Transverse colon (tissue), 3 donors: ENCODE measurements at regions not wholly inside any gene's neighbourhood (a gene's known extent, or its start where the extent isn't known, plus 50 kb on each side); places are given as distances from the start of the nearest gene placed in this dataset.

Source experiments
- EP300 ChIP-seq: sonication (generic); formaldehyde crosslinking; IDR thresholded peaks from one replicate; pipeline ENCODE4 v1.6.1; 2017; ENCODE audit warnings: antibody characterized with exemption, low read depth
- POLR2A ChIP-seq: fragments of 450-650 bp; IDR thresholded peaks from one replicate; pipeline ENCODE4 v1.6.1; 2016; ENCODE audit warnings: antibody characterized with exemption, mild to moderate bottlenecking, moderate library complexity
- TF ChIP-seq, protein P1 (sequence below), 5 experiments: fragments of 200-600 bp in 3 of 5; fragments of 450-650 bp in 2 of 5; sonication (generic) in 3 of 5; IDR thresholded peaks; 1 replicate in 2 of 5; 2 replicates in 3 of 5; pipeline ENCODE4 v1.5.1; 2016 to 2017; ENCODE audit warnings: antibody characterized with exemption in 5 of 5, inconsistent platforms in 3 of 5, mild to moderate bottlenecking in 2 of 5, moderate library complexity in 1 of 5

DNA sequence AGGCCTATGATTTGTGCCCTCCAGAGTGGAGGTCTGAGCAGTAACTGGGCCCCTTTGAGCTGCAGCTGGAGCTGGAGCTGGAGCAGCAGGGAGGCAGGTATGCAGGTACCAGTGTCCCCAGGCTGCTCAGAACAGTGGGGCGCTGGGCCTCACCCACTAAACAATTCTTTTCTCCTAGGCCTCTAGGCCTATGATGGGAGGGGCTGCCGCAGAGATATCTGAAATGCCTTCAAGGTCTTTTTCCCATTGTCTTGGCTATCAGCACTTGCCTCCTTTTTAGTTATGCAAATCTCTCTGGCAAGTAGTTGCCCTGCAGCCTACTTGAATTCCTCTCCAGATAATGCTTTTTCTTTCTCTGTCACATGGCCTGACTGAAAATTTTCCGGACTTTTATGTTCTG lies 79.7 kb upstream of the OTUD4 start:
- TF ChIP-seq POLR2A (no peak), EP300 (no peak)
- TF ChIP-seq, protein P1, sequence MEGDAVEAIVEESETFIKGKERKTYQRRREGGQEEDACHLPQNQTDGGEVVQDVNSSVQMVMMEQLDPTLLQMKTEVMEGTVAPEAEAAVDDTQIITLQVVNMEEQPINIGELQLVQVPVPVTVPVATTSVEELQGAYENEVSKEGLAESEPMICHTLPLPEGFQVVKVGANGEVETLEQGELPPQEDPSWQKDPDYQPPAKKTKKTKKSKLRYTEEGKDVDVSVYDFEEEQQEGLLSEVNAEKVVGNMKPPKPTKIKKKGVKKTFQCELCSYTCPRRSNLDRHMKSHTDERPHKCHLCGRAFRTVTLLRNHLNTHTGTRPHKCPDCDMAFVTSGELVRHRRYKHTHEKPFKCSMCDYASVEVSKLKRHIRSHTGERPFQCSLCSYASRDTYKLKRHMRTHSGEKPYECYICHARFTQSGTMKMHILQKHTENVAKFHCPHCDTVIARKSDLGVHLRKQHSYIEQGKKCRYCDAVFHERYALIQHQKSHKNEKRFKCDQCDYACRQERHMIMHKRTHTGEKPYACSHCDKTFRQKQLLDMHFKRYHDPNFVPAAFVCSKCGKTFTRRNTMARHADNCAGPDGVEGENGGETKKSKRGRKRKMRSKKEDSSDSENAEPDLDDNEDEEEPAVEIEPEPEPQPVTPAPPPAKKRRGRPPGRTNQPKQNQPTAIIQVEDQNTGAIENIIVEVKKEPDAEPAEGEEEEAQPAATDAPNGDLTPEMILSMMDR (IDR thresholded peaks at IDR 0.05), result no peak
